Kidney (tissue), 13 donors: ENCODE measurements at regions not wholly inside any gene's neighbourhood (a gene's known extent, or its start where the extent isn't known, plus 50 kb on each side); places are given as distances from the start of the nearest gene placed in this dataset.

Source experiments
- DNase-seq, 5 donors: peaks; one replicate each; pipeline ENCODE4 v3.0.0-alpha.2; 2013 to 2020
- FAIRE-seq: peaks from 2 replicates; lab custom pipeline; 2012; peaks lifted over from hg19 to GRCh38; lab: Jason Lieb, UNC
- H3K27ac ChIP-seq, 2 donors: one replicate each; pipeline ENCODE4 v1.7.0; 2013; ENCODE audit warnings: low read depth in 2 of 2, low read length in 2 of 2, inconsistent platforms in 1 of 2
- H3K27me3 ChIP-seq: one replicate; pipeline ENCODE4 v1.7.1; 2013; ENCODE audit warnings: low read length, inconsistent platforms; ENCODE audit not compliant: control insufficient read depth, insufficient read depth
- H3K36me3 ChIP-seq, 3 donors: one replicate each; pipeline versions ENCODE4 v1.7.0 to v1.7.1; 2013; ENCODE audit warnings: low read length in 3 of 3, control low read depth in 1 of 3, inconsistent platforms in 1 of 3; ENCODE audit not compliant: insufficient read depth in 3 of 3, control insufficient read depth in 2 of 3
- H3K4me1 ChIP-seq, 3 donors: one replicate each; pipeline versions ENCODE4 v1.7.0 to v1.7.1; 2013; ENCODE audit warnings: low read length in 3 of 3, inconsistent platforms in 1 of 3, low read depth in 1 of 3; ENCODE audit not compliant: control insufficient read depth in 2 of 3, insufficient read depth in 2 of 3
- H3K4me3 ChIP-seq, 3 donors: one replicate each; pipeline versions ENCODE4 v1.7.0 to v1.8.1; 2013; ENCODE audit warnings: low read length in 3 of 3, control low read depth in 1 of 3, inconsistent platforms in 1 of 3
- H3K9ac ChIP-seq, 3 donors: one replicate each; pipeline versions ENCODE4 v1.7.0 to v1.7.1; 2013; ENCODE audit warnings: low read length in 3 of 3, control low read depth in 1 of 3, inconsistent platforms in 1 of 3
- H3K9me3 ChIP-seq, 3 donors: one replicate each; pipeline versions ENCODE4 v1.7.0 to v1.7.1; 2013; ENCODE audit warnings: low read length in 3 of 3, control low read depth in 1 of 3, inconsistent platforms in 1 of 3; ENCODE audit not compliant: control insufficient read depth in 2 of 3, insufficient read depth in 1 of 3
- intact Hi-C: fragments of 100-400 bp; cut with DNase I; formaldehyde crosslinking; loops from one replicate; pipeline ENCODE4 v1.11.1; 2022
- TF ChIP-seq, protein P1 (sequence below): IDR thresholded peaks from 3 replicates; pipeline ENCODE4 v1.5.1; 2012; ENCODE audit warnings: mild to moderate bottlenecking, moderate library complexity, borderline replicate concordance; ENCODE audit not compliant: insufficient read depth; ENCODE audit errors: extremely low read depth
- donor health status: control.
- donor health status: control.
- donor health status: control.
- donor health status: control.
- donor health status: control.
- donor health status: DM: yes; HTN: yes; CAD: no.
- donor health status: Normal renal cell carcinoma (clear cell type).

- Histone ChIP-seq H3K27me3 (no peaks in the 10 kb centered on the region), H3K4me1 (peaks cover 9 to 29% (median 24%) of the 10 kb centered on the region in 3 donors), H3K9ac (no peak overlapping the region), H3K27ac (no peak overlapping the region), H3K36me3 (no peaks in the 10 kb centered on the region), H3K9me3 (no peaks in the 10 kb centered on the region), H3K4me3 (no peak overlapping the region)
- FAIRE-seq (no peak), DNase-seq (no peak)
- TF ChIP-seq, protein P1, sequence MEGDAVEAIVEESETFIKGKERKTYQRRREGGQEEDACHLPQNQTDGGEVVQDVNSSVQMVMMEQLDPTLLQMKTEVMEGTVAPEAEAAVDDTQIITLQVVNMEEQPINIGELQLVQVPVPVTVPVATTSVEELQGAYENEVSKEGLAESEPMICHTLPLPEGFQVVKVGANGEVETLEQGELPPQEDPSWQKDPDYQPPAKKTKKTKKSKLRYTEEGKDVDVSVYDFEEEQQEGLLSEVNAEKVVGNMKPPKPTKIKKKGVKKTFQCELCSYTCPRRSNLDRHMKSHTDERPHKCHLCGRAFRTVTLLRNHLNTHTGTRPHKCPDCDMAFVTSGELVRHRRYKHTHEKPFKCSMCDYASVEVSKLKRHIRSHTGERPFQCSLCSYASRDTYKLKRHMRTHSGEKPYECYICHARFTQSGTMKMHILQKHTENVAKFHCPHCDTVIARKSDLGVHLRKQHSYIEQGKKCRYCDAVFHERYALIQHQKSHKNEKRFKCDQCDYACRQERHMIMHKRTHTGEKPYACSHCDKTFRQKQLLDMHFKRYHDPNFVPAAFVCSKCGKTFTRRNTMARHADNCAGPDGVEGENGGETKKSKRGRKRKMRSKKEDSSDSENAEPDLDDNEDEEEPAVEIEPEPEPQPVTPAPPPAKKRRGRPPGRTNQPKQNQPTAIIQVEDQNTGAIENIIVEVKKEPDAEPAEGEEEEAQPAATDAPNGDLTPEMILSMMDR = no peak
- intact Hi-C loops = no loop called here
Observed at GRCh38 chr2:41911033-41911432, 136.8 kb upstream of the PKDCC start.

GRCh38 chr2:41912337-41912736 lies 135.5 kb upstream of the PKDCC start:
- Histone ChIP-seq H3K36me3 (no peaks in the 10 kb centered on the region), H3K9me3 (no peaks in the 10 kb centered on the region), H3K27me3 (no peaks in the 10 kb centered on the region), H3K9ac (no peak overlapping the region), H3K4me1 (peaks cover 3 to 19% (median 18%) of the 10 kb centered on the region in 3 donors), H3K4me3 (no peak overlapping the region), H3K27ac (no peak overlapping the region)
- intact Hi-C loops = no loop called here
- FAIRE-seq = no peak
- TF ChIP-seq, protein P1 = no peak
- DNase-seq = no peak

DNA sequence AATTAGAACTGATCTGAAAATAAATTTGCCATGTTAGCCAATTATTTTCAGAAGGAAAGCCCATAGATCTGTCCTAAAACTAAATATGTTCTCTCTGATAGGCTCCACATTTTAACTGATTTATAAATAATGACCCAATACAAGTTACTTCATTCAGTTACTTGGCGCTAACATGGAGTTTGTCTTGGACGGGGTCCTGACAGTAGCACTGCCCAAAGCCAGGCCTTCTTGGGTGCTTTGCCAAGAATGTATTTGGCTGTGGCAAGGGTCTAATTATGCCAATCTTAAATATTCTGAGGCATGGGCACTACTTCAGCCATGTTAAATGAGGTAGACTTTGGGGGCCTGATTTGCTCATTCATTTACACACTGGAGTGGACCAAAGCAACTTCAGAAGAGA lies 135.0 kb upstream of the PKDCC start:
- intact Hi-C loops = no loop called here
- Histone ChIP-seq H3K9ac (no peak overlapping the region), H3K36me3 (no peaks in the 10 kb centered on the region), H3K4me3 (no peak overlapping the region), H3K27ac (no peak overlapping the region), H3K4me1 (peaks cover 3 to 17% (median 15%) of the 10 kb centered on the region in 3 donors), H3K27me3 (no peaks in the 10 kb centered on the region), H3K9me3 (no peaks in the 10 kb centered on the region)
- FAIRE-seq (no peak), DNase-seq (no peak)
- TF ChIP-seq, protein P1 = no peak

DNA sequence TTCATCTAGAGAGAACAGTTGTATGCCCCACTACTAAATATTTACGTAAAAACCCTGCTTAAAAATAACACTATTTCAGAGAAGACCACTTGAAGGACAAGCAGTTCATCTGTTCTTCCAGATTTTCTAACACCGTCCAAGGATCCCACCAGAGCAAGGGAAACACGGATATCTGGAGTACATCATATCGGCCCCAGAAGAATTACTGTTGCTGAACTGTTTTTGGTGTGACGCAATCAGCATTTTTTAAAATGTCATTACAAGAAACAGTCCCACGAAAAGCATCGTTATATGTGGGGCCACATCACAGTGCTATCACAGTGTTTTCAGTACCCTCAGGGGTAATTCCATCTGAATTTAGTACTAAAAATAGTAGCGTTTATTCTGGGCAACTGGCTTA lies 134.5 kb upstream of the PKDCC start:
- Histone ChIP-seq H3K4me1 (peaks cover 3 to 12% (median 10%) of the 10 kb centered on the region in 3 donors), H3K27me3 (no peaks in the 10 kb centered on the region), H3K36me3 (no peaks in the 10 kb centered on the region), H3K9ac (no peak overlapping the region), H3K4me3 (no peak overlapping the region), H3K9me3 (no peaks in the 10 kb centered on the region), H3K27ac (no peak overlapping the region)
- DNase-seq (no peak), FAIRE-seq (no peak)
- intact Hi-C loops = no loop called here
- TF ChIP-seq, protein P1 = no peak
